ENCODE measurements at regions not wholly inside any gene's neighbourhood (a gene's known extent, or its start where the extent isn't known, plus 50 kb on each side); places are given as distances from the start of the nearest gene placed in this dataset.
"Not testable (repeated sequence)": the region's sequence is repeated elsewhere in the genome, so short reads cannot be mapped to it uniquely, and the experiment has no call there.

DNA sequence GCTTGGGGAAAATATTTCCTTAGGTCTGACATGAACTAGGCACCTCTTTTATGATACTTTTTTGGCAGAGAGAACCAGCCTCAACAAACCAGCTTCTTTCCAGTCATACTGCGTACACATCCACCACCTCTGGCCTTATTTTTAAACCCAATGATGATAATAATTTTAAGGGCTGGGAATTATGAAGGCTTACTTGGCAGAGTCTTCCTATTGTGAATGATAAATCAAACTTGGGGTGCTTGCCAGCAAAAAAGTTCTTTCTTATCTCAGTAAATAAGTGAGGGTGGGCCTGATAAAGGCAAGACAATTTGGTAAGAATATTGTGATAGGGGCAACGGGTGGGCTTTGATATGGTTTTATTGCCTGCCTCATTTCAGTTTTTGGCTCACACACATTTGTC, 1230.2 kb upstream of the ZEB2 start:
- Histone ChIP-seq H3K27ac (peak overlapping the region in 1 of 2 donors; percentile 31), H3K27me3 (no peaks in the 10 kb centered on the region), H3K36me3 (no peaks in the 10 kb centered on the region), H3K4me3 (no peak overlapping the region), H3K9me3 (no peaks in the 10 kb centered on the region), H3K4me1 (ENCODE audit: insufficient read depth) (peaks cover 16% of the 10 kb centered on the region)
- 7 to 21% (median 12%) methylated on average over 2 of the region's 2 CpGs for WGBS, 3 donors
- peak in 1 of 5 donors; percentile 30 for DNase-seq
- TF ChIP-seq POLR2A (IDR thresholded peaks at IDR 0.05) (no peak), EP300 (IDR thresholded peaks at IDR 0.05) (no peak)
- TF ChIP-seq, protein P1, sequence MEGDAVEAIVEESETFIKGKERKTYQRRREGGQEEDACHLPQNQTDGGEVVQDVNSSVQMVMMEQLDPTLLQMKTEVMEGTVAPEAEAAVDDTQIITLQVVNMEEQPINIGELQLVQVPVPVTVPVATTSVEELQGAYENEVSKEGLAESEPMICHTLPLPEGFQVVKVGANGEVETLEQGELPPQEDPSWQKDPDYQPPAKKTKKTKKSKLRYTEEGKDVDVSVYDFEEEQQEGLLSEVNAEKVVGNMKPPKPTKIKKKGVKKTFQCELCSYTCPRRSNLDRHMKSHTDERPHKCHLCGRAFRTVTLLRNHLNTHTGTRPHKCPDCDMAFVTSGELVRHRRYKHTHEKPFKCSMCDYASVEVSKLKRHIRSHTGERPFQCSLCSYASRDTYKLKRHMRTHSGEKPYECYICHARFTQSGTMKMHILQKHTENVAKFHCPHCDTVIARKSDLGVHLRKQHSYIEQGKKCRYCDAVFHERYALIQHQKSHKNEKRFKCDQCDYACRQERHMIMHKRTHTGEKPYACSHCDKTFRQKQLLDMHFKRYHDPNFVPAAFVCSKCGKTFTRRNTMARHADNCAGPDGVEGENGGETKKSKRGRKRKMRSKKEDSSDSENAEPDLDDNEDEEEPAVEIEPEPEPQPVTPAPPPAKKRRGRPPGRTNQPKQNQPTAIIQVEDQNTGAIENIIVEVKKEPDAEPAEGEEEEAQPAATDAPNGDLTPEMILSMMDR (IDR thresholded peaks at IDR 0.05): no peak
- intact Hi-C loops (cut with DNase I): loop anchor here in 3 of 4 donors (10.0 kb wide), 2 partner anchors 1225 to 1235 kb away; partner anchors contain the start of gene ZEB2 (in 1 of the 3)

DNA sequence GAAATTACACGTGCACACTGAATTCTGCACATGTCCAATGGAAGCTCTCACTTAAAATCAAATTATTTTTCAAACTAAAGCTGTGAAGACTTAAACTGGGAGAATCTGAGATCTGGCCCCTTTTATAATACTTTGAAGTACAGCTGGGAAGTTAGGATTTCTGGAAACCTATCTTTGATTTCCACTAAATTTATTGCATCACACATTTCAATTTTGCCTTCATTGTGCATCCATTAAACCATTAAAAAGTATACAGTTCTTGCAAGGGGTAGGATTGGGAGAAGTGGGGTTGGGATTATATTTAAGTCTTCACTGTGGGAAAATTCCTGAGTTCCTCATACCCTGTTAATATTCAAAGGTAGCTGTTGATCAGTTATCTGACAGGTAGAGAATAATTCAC, 1229.6 kb upstream of the ZEB2 start:
- Histone ChIP-seq H3K27me3 (no peaks in the 10 kb centered on the region), H3K9me3 (no peaks in the 10 kb centered on the region), H3K27ac (peak overlapping the region in 1 of 2 donors; percentile 31), H3K4me3 (no peak overlapping the region), H3K4me1 (ENCODE audit: insufficient read depth) (peaks cover 16% of the 10 kb centered on the region), H3K36me3 (no peaks in the 10 kb centered on the region)
- DNase-seq: no peak
- WGBS, 3 donors: 64 to 73% (median 68%) methylated on average over 1 of the region's 1 CpG
- intact Hi-C loops (cut with DNase I): no loop called here
- TF ChIP-seq EP300 (IDR thresholded peaks at IDR 0.05) (no peak), POLR2A (IDR thresholded peaks at IDR 0.05) (no peak)
- TF ChIP-seq, protein P1 (IDR thresholded peaks at IDR 0.05): no peak

DNA sequence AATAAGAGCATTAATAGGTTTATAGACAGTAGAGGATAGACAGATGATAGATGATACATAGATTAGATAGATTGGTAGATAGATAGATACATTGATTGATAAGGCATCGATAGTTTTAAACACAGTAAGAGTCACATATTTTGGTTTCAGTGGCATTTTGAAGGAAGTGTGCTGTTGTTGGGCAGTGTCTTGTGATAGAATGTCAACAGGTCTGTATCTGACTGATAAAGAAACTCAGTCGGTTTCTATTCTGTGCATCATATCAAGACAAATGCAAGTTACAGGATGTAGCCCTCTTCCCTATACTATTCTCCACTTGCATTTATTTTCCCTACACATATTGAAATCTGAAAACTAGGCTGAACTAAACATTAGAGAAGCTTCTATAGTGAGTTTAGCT, 1229.0 kb upstream of the ZEB2 start:
- Histone ChIP-seq H3K4me3 (no peak overlapping the region), H3K9me3 (no peaks in the 10 kb centered on the region), H3K27me3 (no peaks in the 10 kb centered on the region), H3K36me3 (no peaks in the 10 kb centered on the region), H3K27ac (no peak overlapping the region), H3K4me1 (ENCODE audit: insufficient read depth) (peaks cover 16% of the 10 kb centered on the region)
- no peak for DNase-seq
- TF ChIP-seq, protein P1 (IDR thresholded peaks at IDR 0.05): no peak
- TF ChIP-seq EP300 (IDR thresholded peaks at IDR 0.05) (no peak), POLR2A (IDR thresholded peaks at IDR 0.05) (no peak)
- WGBS, 3 donors: 57 to 72% (median 69%) methylated on average over 2 of the region's 2 CpGs
- intact Hi-C loops (cut with DNase I): no loop called here

DNA sequence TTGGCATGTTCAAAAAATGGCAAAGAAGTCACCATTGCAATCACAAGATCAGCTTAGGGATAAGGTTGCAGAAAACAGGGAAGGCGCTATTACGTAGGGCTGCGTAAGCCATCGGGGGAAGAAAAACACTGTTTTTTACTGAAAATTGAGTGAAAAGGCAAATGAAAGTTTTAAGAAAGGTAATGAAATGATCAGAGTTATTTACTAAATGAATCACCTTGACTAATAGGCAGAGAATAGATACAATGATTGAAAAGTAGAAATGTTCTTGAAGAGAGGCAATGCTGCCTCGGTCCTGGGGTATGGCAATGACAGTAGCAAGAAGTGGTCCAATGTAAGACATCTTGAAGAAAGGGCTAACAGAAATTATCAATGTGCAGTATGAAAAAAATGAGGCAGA, 1227.8 kb upstream of the ZEB2 start:
- DNase-seq: no peak
- intact Hi-C loops (cut with DNase I): no loop called here
- Histone ChIP-seq H3K27ac (no peak overlapping the region), H3K36me3 (no peaks in the 10 kb centered on the region), H3K9me3 (no peaks in the 10 kb centered on the region), H3K4me3 (no peak overlapping the region), H3K4me1 (ENCODE audit: insufficient read depth) (peaks cover 14% of the 10 kb centered on the region), H3K27me3 (no peaks in the 10 kb centered on the region)
- TF ChIP-seq, protein P1 (IDR thresholded peaks at IDR 0.05): no peak
- no peak for TF ChIP-seq POLR2A (IDR thresholded peaks at IDR 0.05)
- no peak for TF ChIP-seq EP300 (IDR thresholded peaks at IDR 0.05)
- WGBS, 3 donors: 94 to 97% (median 94%) methylated on average over 5 of the region's 5 CpGs

DNA sequence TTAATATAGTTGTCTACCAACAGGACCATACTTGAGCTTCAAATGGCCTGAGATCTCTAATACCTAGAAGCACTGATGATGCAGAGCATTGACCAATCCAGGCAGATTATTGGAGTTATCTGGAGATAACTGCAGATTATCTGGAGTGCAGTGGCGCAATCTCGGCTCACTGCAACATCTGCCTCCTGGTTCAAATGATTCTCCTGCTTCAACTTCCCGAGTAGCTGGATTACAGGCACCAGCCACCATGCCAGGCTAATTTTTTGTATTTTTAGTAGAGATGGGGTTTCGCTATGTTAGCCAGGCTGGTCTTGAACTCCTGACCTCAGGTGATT, 1225.4 kb upstream of the ZEB2 start:
- not testable (repeated sequence) for H3K36me3 ChIP-seq, H3K9me3 ChIP-seq
- WGBS, 3 donors: 83 to 97% (median 92%) methylated on average over 4 of the region's 4 CpGs

More for the DNA sequence above, 1225.4 kb upstream of the ZEB2 start:
- DNase-seq; H3K27ac ChIP-seq; H3K4me1 ChIP-seq (ENCODE audit: insufficient read depth); H3K4me3 ChIP-seq; intact Hi-C loops (cut with DNase I); H3K27me3 ChIP-seq: not testable (repeated sequence)
